ENCODE measurements at regions not wholly inside any gene's neighbourhood (a gene's known extent, or its start where the extent isn't known, plus 50 kb on each side); places are given as distances from the start of the nearest gene placed in this dataset.

- no peak for DNase-seq (ENCODE audit: low spot score)
Measured at GRCh38 chr2:18787726-18788125, 198.4 kb upstream of the NT5C1B start.

GRCh38 chr2:18784245-18784644 is 194.9 kb upstream of the NT5C1B start:
- DNase-seq (ENCODE audit: low spot score) = no peak

- DNase-seq (ENCODE audit: low spot score) = no peak
Measured at GRCh38 chr2:18781541-18782280, 192.3 kb upstream of the NT5C1B start.

GRCh38 chr2:18777250-18777812 is 188.0 kb upstream of the NT5C1B start:
- no peak for DNase-seq (ENCODE audit: low spot score)

- DNase-seq (ENCODE audit: low spot score) = no peak
Measured at GRCh38 chr2:18771212-18771611, 181.8 kb upstream of the NT5C1B start.

- DNase-seq (ENCODE audit: low spot score) = no peak
Measured at GRCh38 chr2:18763338-18763737, 174.0 kb upstream of the NT5C1B start.

GRCh38 chr2:18762667-18763066 is 173.3 kb upstream of the NT5C1B start:
- no peak for DNase-seq (ENCODE audit: low spot score)

GRCh38 chr2:18754286-18754685 is 164.9 kb upstream of the NT5C1B start:
- DNase-seq (ENCODE audit: low spot score) = no peak

GRCh38 chr2:18753722-18754121 is 164.4 kb upstream of the NT5C1B start:
- no peak for DNase-seq (ENCODE audit: low spot score)

GRCh38 chr2:18752667-18753422 is 163.5 kb upstream of the NT5C1B start:
- DNase-seq (ENCODE audit: low spot score) = peak; percentile 17

GRCh38 chr2:18752022-18752493 is 162.7 kb upstream of the NT5C1B start:
- no peak for DNase-seq (ENCODE audit: low spot score)

- peak; percentile 25 for DNase-seq (ENCODE audit: low spot score)
Measured at GRCh38 chr2:18750672-18751554, 161.5 kb upstream of the NT5C1B start.

- DNase-seq (ENCODE audit: low spot score) = peak; percentile 44
Measured at GRCh38 chr2:18749912-18750526, 160.7 kb upstream of the NT5C1B start.

GRCh38 chr2:18745431-18746272 is 156.3 kb upstream of the NT5C1B start:
- no peak for DNase-seq (ENCODE audit: low spot score)

GRCh38 chr2:18741895-18742732 is 152.7 kb upstream of the NT5C1B start:
- DNase-seq (ENCODE audit: low spot score) = peak; percentile 16

GRCh38 chr2:18741191-18741590 is 151.8 kb upstream of the NT5C1B start:
- DNase-seq (ENCODE audit: low spot score) = no peak

- DNase-seq (ENCODE audit: low spot score) = no peak
Measured at GRCh38 chr2:18740474-18740881, 151.1 kb upstream of the NT5C1B start.

- DNase-seq (ENCODE audit: low spot score) = no peak
Measured at GRCh38 chr2:18731666-18732065, 142.3 kb upstream of the NT5C1B start.

GRCh38 chr2:18724371-18725145 is 135.2 kb upstream of the NT5C1B start:
- no peak for DNase-seq (ENCODE audit: low spot score)

Measured in AG20443 (cell line).